NCI-H2107 treated with DMSO at 0.1 percent for 48 hours (cell line): ENCODE measurements at regions not wholly inside any gene's neighbourhood (a gene's known extent, or its start where the extent isn't known, plus 50 kb on each side); places are given as distances from the start of the nearest gene placed in this dataset.

Experiments used
- DNase-seq: peaks from one replicate; lab custom pipeline; 2025; ENCODE audit not compliant: unreplicated experiment; lab: John Stamatoyannopoulos, UW

DNA sequence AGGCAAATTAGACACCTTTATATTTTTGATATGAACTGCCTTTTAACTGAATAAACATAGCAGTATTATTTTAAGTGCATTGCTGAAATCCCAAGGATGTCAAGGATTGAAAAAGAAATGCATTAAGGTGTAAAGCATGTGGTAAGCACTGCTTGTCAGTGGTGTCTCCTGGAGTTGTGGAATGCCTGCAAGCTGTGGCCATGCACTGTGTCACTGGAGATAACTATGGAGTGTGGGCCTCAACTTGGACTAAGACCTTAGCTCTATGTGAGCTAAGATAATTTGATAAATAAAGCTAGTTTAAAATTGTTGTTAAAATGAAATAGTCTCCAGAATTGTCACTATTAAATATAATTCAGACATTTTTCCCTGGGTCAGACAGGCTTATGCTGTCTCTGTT is 156.6 kb upstream of the OPRM1 start:
- DNase-seq: no peak

DNA sequence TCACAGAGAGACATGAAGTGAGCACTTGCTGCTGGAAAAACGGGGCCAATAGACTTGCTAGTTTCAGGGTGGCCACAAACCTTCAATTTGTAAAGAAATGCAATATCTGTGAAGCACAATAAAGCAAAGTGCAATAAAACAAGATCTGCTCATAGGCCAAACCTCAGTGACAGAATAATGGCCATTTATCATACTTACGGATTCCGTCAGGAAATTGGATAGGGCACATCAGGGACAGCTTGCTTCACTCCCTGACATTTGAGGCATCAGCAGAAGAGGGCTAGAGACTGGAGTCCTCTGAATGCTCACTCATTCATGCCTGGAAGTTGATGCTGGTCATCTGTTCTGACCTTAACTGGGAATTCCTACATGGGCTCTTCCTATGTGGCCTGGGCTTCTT is 165.5 kb upstream of the OPRM1 start:
- DNase-seq: no peak

DNA sequence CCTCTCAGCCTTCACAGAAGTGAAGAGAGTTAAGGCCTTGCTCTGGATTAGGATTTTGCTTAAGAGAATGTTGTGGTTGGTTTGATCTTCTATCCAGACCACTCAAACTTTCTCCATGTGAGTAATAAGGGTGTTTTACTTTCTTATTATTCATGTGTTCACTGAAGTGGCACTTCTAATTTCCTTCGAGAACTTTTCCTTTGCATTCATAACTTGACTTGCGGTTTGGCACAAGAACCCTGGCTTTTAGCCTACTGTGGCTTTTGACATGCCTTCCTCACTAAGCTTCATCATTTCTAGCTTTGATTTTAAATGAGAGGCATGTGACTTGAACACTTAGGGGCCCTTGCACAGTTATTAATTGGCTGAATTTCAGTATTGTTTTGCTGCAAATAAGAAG is 166.1 kb upstream of the OPRM1 start:
- DNase-seq: no peak

DNA sequence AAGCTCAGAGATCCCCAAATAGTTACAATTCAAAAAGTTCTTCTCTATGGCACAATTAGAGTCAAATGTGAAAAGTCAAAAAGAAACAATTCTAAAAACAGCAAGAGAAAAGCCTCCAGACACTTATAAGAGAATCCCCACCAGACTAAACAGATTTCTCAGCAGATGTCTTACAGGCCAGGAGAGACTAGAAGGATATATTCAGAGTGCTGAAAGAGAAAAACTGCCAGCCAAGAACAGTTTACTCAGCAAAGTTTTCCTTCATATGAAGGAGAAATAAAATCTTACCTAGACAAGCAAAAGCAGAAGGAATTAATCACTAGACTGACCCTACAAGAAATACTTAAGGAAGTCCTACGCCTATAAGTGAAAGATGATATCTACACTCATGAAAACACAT is 176.1 kb upstream of the OPRM1 start:
- DNase-seq: no peak

DNA sequence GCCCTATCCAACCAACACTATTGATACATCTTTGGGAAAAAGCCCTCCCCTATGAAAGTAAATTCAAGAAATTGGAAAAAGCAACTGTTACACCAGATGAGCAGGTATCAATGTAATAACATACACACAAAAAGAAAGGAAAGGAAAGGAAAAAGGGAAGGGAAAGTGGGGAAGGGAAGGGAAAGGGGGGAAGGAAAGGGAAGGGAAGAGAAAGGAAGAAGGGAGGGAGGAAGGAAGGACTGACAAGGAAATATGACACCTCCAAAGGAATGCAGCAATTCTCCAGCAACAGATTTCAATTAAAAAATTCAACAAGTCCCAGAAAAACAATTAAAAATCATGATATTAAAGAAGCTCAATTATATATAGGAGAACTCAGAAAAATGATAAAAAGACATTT is 176.9 kb upstream of the OPRM1 start:
- no peak for DNase-seq

DNA sequence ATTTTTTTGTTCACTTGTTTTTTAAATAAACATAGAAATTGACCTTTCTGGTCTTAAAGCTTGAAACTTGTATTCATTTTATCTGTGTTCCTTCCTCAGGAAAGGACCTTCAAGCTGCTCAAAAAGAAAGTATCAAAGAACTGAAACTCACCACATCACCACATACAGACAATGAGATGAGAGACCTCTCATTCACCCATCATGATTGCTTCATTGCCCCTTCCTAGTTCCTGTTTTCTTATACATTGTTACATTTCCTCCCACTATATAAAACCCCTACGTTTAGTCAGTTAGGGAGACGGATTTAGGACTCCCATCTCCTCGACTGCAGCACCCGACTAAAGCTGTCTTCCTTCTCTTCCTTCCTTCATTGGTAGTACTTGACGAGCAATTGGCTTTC is 180.5 kb upstream of the OPRM1 start:
- no peak for DNase-seq

DNA sequence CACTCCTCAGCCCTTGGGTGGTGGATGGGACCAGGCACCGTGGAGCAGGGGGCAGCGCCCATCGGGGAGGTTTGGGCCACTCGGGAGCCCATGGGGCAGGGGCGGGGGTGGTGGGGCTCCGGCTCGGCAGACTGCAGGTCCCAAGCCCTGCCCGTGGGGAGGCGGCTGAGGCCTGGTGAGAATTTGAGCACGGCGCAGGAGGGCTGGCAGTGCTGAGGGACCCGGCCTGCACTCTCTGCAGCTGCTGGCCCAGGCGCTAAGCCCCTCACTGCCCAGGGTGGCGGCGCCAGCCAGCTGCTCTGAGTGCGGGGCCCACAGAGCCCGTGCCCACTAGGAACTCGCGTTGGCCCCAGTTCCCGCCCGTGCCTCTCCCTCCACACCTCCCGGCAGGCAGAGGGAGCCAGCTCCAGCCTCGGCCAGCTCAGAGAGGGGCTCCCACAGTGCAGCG is 182.1 kb upstream of the OPRM1 start:
- no peak for DNase-seq

DNA sequence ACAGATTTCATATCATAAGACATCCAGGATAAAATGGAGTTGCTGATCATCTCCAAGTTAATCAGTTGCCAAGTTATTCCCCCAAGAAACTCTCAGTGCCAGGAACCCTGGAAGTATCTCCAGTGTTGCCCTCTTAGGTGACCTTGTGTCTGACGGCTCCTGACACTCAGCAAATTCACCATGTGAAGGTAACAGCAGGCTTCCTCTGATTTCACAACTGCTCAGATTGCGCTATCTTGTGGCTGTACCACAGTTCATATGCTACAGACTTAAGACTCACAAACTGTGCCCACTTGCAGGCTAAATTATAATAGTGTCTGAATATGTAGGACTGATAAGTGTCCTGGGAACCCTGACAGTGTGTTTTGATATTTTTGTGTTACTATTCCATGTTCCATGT is 186.6 kb upstream of the OPRM1 start:
- DNase-seq: no peak

DNA sequence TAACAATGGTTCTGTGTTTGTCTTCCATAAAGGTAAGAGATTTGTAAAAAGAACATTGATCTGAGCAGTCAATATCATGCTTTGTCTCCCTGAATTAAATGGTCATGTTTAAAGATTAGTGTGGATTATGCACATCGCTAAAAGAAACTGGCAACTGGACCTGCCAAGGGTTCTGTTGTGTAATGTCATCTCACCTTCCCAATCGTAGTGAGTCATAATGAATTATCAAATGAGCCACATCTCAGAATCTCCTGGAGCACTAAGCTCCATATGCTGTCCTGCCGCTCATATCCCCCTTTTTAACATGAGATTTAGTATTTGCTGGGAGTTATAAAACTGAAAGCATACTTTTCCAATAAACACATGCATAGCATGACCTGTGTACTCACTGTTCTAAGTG is 187.0 kb upstream of the OPRM1 start:
- no peak for DNase-seq

DNA sequence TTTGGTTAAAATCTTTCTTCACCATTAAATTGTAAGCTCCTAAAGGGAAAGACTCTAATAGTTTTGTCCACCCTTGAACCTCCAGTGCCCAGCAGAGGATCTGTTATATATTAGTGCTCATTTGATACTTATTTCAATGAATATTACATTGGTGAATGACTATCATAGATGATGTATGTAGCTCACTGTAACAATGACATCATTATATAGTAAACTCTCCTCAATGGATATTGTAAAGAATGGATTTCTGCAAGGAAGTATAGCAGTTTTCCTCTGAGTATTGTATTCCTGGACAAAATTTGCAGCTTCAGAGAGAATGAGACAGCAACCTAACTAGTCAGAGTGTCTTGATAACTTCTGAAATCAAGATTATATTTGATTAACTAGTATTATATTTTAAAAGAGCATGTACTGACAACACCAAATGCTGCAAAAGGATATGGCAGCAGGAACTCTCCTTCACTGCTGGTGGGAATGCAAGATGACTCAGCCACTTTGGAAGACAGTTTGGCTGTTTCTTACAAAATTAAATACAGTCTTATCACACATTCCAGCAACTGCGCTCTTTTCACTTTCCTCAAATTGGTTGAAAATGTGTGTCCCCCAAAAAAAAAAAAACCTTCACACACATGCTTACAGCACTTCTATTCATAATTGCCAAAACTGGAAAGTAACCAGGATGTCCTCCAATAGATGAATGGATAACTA is 189.8 kb upstream of the OPRM1 start:
- no peak for DNase-seq

DNA sequence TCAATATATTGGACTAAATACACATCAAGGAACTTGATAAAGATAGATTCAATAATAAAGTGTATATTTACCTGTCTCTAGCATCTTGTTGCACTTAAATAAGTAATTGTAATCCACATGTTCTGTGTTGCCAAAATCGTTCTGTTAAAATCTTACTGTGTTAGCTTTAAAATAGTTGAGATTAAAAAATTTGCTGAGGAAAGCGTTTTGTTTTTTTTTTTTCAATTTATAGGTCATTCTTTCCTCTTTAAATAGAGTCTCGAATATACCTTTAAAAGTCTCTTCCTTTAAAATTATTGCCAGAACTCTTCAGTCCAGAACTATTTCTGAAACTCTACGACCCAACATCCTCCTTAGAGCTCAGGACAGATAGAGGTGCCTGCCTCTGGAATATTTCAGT is 195.6 kb upstream of the OPRM1 start:
- no peak for DNase-seq

DNA sequence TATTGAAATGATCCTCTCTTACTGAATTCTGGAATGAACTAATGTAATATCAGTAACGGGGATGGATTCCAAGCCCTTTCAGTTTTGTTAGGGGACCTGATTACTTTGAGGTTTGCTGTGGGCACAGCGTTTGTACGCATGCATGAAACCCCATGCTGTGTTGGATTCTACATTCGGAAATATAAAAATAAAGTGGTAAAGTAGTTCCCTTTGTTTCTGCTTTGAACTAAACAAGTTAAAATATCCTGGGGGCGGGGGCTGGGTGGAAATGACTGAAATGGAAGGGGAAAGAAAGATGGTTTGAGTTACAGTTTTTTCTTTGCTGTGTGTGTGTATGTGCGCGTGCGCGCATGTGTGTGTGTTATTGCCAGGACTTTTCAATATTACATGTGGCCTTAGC is 196.5 kb upstream of the OPRM1 start:
- DNase-seq: no peak

DNA sequence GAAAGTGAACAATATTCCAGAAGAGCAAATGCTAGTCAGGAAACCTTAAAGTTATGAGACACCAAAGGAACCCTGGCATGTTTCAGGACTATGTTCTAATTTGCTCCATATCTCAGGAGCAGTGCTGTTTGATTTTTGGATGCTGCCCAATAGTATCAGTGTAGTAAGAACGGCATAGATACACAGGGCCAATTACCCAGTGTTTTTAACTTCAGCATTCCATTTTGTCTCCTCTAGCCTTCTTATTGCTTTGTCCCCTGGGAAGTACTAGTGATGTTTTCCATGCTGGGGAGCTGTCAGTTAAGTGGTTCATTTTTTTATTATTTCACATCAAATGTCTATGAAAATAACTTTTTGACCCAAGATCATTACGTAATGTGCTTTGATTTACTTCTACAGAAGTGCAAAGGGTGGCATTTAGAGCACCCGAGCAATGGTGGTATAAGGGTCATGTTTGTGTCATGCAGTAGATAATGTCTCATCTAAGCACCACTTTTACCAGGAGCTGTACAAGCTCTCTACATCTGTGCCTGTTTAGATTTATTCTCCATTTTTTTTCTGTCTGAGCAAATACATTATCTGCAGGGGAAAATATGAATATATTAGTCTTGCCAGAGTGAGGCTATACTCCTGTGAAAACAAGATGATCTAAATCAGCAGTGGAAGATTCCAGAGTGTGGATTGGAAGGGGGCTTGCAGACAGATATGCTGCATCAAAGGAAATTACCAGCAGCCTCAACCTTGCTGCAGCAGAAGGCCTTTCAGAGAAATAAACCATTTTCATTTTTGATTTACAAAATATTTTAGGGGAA is 198.8 kb upstream of the OPRM1 start:
- DNase-seq: no peak

DNA sequence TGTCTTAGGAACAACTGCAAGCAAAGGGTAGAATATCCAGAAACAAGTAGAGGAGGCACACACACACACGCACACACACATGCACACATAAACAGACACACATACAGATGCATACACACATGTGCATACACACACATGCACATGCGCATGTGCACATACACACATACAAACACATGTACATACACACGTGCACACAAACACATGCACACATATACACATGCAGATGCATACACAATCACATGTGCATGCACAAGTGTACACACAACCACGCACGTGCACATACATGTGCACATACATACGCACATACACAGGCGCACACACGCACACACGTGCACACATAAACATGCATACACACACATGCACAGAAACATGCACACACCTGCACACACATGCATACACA is 206.5 kb upstream of the OPRM1 start:
- DNase-seq: no peak

DNA sequence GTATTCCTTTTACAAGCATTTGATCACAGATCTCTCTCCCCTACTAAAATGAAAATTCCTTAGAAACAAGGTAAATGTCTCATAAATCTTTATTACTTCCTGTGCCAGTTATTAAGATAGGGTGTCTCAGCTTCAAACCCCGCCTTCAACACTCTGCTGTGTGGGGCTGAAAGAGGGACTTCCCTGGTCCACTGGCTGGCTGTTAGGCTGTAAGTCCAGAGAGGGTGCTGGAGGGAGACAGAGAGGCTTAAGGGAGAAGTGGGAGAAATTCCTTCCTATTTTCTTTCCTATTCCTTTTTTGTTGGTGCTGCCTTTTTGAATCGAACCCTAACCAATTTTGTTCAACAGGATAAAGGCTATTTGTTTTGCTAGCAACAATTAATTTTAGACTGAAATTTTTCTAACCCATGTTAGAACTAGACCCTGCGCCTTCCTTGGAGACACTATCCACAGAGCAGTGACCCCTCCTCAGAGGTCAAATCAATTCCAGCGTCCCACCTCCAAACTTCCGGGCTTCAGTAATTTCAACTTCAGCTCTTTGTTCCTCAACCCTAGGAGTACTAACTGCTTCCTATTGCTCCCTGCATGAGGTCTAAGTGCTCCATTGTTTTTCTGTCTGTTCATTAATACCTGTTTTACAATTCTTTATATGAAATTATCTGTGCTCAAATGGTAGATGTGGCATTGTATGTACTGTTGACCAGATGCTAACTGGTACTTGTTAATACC is 207.5 kb upstream of the OPRM1 start:
- no peak for DNase-seq

DNA sequence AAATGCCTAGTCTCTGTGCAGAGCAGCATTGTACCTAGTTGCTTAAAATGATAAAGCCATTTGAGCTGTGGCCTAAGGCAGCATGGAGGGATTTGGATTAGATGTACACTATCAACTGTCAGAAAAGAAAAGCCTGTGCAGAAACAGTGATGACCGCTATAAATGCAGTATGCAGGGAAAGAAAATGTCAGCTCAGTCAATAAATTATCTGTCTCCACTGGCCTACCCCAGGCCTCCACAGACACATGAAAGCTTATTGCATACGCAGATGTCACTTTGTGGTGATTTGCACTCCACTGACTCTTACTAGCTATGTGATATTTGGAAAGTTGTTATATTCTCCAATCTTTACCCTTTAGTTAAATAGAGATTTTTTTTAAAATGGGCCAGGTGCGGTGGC is 221.9 kb upstream of the OPRM1 start:
- no peak for DNase-seq

DNA sequence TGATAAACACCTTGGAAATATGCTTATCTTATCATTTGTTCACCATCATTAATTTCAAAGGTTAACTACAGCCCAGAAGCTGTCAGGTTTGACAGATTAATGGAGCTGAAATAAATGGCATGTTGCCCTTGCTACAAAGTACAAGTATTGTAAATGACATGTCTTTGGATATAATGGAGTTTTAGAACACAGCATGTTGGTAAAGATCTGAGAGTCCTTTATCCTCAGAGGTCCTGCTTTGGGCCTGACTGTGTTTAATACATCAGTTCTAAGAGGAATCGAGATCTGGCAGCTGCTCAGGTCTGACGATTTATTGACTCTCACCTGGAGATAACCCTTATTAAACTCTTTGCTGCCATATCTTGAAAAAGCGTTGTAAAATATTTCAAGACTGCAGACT is 222.7 kb upstream of the OPRM1 start:
- DNase-seq: no peak

DNA sequence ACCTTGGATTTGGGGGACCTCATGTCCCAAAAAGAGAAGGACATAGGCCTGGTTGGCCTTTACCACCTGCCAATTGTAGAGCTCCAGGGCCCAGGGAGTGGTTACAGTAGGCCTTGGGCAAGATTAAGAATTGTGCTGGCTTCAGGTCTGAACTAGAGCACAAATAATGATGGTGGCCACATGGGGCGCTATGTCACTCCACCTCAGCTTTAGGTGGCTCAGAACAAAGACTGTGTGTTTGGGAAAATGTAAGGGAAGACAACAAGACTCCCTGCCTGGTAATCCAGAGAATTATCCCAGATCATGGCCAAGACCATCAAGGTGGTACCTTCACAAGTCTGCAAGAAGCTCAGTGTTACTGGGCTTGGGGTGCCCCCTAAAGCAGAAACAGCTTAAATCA is 224.9 kb upstream of the OPRM1 start:
- no peak for DNase-seq

DNA sequence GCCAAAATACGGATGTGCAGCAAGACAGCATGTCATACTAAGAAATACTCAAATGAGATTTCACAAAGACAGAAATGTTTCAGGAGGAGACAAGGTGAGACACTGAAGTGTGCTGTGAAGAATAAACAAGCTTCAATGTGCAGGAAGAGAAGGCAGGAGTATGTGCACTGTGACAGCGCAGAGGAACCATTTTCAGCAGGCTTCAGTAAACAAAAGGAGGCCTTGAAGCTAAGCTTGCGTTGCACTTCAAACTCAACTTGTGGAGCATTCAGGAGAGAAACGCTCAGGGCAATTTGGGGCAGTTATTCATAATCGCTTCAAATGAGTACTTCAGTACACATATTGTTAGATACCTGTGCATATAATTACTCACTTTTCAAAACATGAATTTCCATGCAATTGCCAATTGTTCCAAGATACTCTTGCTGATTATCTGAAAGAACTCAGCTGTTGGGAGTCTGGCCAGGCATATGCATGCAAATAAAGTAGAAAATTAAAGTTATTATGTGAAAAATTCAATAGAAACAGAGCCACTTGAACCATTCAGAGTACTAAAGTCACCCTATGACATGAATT is 234.2 kb upstream of the OPRM1 start:
- DNase-seq: no peak

DNA sequence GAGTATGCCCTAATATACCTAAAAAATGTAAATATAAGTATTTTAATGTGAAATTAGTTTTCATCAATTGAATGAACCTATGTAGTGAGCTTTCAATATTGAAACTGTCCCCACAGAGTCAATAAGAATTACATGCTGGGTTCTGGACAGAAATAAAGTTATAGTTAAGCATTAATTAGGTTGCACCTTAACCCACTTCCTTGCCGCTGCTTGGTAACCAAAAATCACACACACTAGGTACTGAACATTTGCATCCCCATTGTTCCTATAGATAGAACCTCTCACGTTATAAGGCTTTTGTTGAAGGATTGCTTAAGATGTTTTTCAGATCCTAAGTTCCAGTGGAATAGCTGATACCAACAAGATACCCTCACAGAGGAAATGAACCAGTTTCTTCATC is 237.1 kb upstream of the OPRM1 start:
- no peak for DNase-seq

DNA sequence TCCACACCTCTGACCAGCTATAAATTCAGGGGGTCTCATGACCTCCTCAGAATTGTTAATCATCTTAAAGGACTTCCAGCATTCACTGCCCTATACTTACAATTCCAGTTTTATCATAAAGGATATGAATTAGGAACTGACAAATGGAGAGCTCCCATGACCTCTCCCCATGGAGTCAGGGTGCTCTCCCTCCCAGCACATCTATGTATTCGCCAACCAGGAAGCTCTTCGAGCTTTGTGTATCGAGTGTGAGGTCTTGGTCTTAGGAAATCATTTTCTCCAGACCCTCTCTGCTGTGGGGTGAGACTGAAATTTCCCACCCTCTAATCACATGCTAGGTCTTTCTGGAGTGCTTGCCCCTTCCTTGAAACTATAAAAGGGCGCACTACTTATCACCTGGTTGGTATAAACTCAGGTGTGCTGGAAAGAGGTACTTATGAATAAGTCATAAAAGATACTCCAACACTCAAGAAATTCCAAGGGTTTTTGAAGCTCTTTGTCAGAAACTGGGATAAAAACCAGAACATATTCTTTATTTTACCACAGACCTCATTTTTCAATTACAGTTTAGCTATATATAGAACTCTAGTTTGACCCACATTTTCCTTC is 238.4 kb upstream of the OPRM1 start:
- DNase-seq: no peak
